H9 (cell line): ENCODE measurements at regions not wholly inside any gene's neighbourhood (a gene's known extent, or its start where the extent isn't known, plus 50 kb on each side); places are given as distances from the start of the nearest gene placed in this dataset.

Experiments used
- DNase-seq: peaks from one replicate; pipeline ENCODE4 v3.0.0-alpha.2; 2017
- H2AFZ ChIP-seq: one replicate; pipeline ENCODE4 v1.6.1; 2013; ENCODE audit warnings: mild to moderate bottlenecking, low read length, control low read depth, moderate library complexity
- H2AK5ac ChIP-seq: 2 replicates; pipeline ENCODE4 v1.6.1; 2013; ENCODE audit warnings: low read length, control low read depth, mixed read lengths; ENCODE audit not compliant: insufficient read length
- H2BK120ac ChIP-seq: one replicate; pipeline ENCODE4 v1.6.1; 2013; ENCODE audit warnings: low read depth, mild to moderate bottlenecking, low read length, control low read depth, inconsistent platforms; ENCODE audit not compliant: poor library complexity, severe bottlenecking
- H2BK12ac ChIP-seq: 2 replicates; pipeline ENCODE4 v1.6.1; 2013; ENCODE audit warnings: low read length, control low read depth, mixed read lengths, low read depth; ENCODE audit not compliant: insufficient read length
- H2BK15ac ChIP-seq: 2 replicates; pipeline ENCODE4 v1.6.1; 2013; ENCODE audit warnings: low read depth, low read length, control low read depth
- H2BK20ac ChIP-seq: one replicate; pipeline ENCODE4 v1.6.1; 2013; ENCODE audit warnings: low read depth, mild to moderate bottlenecking, low read length, control low read depth, inconsistent platforms; ENCODE audit not compliant: poor library complexity, severe bottlenecking
- H2BK5ac ChIP-seq: 2 replicates; pipeline ENCODE4 v1.6.1; 2013; ENCODE audit warnings: low read length, control low read depth, mixed read lengths; ENCODE audit not compliant: insufficient read length
- H3K14ac ChIP-seq: 2 replicates; pipeline ENCODE4 v1.6.1; 2013; ENCODE audit warnings: low read length, control low read depth; ENCODE audit not compliant: insufficient read depth
- H3K18ac ChIP-seq: 2 replicates; pipeline ENCODE4 v1.6.1; 2013; ENCODE audit warnings: low read depth, mild to moderate bottlenecking, mixed read lengths, low read length, control low read depth; ENCODE audit not compliant: insufficient read length
- H3K23ac ChIP-seq: 2 replicates; pipeline ENCODE4 v1.6.1; 2013; ENCODE audit warnings: low read length, control low read depth, mixed read lengths, low read depth; ENCODE audit not compliant: insufficient read length
- H3K23me2 ChIP-seq: 2 replicates; pipeline ENCODE4 v1.6.1; 2013; ENCODE audit warnings: low read depth, mild to moderate bottlenecking, mixed read lengths, low read length, control low read depth; ENCODE audit not compliant: insufficient read length, poor library complexity, severe bottlenecking
- H3K27ac ChIP-seq: 2 replicates; pipeline ENCODE4 v1.5.1; 2013; ENCODE audit warnings: low read length, control low read depth, mixed read lengths, low read depth; ENCODE audit not compliant: insufficient read length
- H3K27me3 ChIP-seq: 2 replicates; pipeline ENCODE4 v1.6.1; 2013; ENCODE audit warnings: low read length, control low read depth, inconsistent platforms; ENCODE audit not compliant: insufficient read depth
- H3K4ac ChIP-seq: 2 replicates; pipeline ENCODE4 v1.6.1; 2013; ENCODE audit warnings: low read depth, mild to moderate bottlenecking, control low read depth, inconsistent platforms, low read length, moderate library complexity
- H3K4me1 ChIP-seq: 2 replicates; pipeline ENCODE4 v1.6.1; 2013; ENCODE audit warnings: low read length, control low read depth, inconsistent platforms; ENCODE audit not compliant: insufficient read depth
- H3K4me2 ChIP-seq: 2 replicates; pipeline ENCODE4 v1.6.1; 2013; ENCODE audit warnings: low read length, control low read depth, mixed read lengths; ENCODE audit not compliant: insufficient read length, insufficient read depth
- H3K56ac ChIP-seq: 2 replicates; pipeline ENCODE4 v1.6.1; 2013; ENCODE audit warnings: low read depth, mild to moderate bottlenecking, mixed read lengths, low read length, control low read depth; ENCODE audit not compliant: insufficient read length
- H3K79me1 ChIP-seq: 2 replicates; pipeline ENCODE4 v1.6.1; 2013; ENCODE audit warnings: low read depth, mild to moderate bottlenecking, moderate library complexity, low read length, control low read depth, inconsistent platforms; ENCODE audit not compliant: insufficient read depth, poor library complexity, severe bottlenecking
- H3K79me2 ChIP-seq: 2 replicates; pipeline ENCODE4 v1.6.1; 2013; ENCODE audit warnings: low read length, control low read depth, inconsistent platforms; ENCODE audit not compliant: insufficient read depth
- H3K9ac ChIP-seq: 2 replicates; pipeline ENCODE4 v1.6.1; 2013; ENCODE audit warnings: low read length, control low read depth, mixed read lengths; ENCODE audit not compliant: insufficient read length; ENCODE audit errors: extremely low read depth
- H3K9me3 ChIP-seq: one replicate; pipeline ENCODE4 v1.6.1; 2013; ENCODE audit warnings: low read depth, low read length, inconsistent platforms; ENCODE audit not compliant: control insufficient read depth
- H3T11ph ChIP-seq: one replicate; pipeline ENCODE4 v1.6.1; 2013; ENCODE audit warnings: mild to moderate bottlenecking, low read length, control low read depth, inconsistent platforms
- H4K20me1 ChIP-seq: one replicate; pipeline ENCODE4 v1.6.1; 2013; ENCODE audit not compliant: control insufficient read depth, insufficient read length, insufficient read depth
- H4K5ac ChIP-seq: 2 replicates; pipeline ENCODE4 v1.6.1; 2013; ENCODE audit warnings: low read depth, mild to moderate bottlenecking, mixed read lengths, low read length, control low read depth; ENCODE audit not compliant: insufficient read length
- H4K8ac ChIP-seq: replicated peaks from 2 replicates; pipeline ENCODE4 v1.6.1; 2013; ENCODE audit warnings: low read length, control low read depth, mixed read lengths, low read depth; ENCODE audit not compliant: insufficient read length
- H4K91ac ChIP-seq: 2 replicates; pipeline ENCODE4 v1.6.1; 2013; ENCODE audit warnings: low read depth, mild to moderate bottlenecking, moderate library complexity, mixed read lengths, low read length, control low read depth; ENCODE audit not compliant: insufficient read length
- H3K27ac Mint-ChIP-seq, 3 experiments: 2 replicates in 2 of 3; 3 replicates in 1 of 3; pipeline ENCODE4 v1.8.0; 2020 to 2021; ENCODE audit warnings: mixed read lengths in 3 of 3, mild to moderate bottlenecking in 1 of 3, moderate library complexity in 1 of 3
- H3K27me3 Mint-ChIP-seq: 2 replicates; pipeline ENCODE4 v1.8.0; 2021; ENCODE audit warnings: low read depth, mild to moderate bottlenecking, moderate library complexity, mixed read lengths
- H3K36me3 Mint-ChIP-seq, 3 experiments: 2 replicates in 2 of 3; 3 replicates in 1 of 3; pipeline ENCODE4 v1.8.0; 2020 to 2021; ENCODE audit warnings: low read depth in 3 of 3, mixed read lengths in 3 of 3; ENCODE audit not compliant: insufficient read depth in 1 of 3
- H3K4me1 Mint-ChIP-seq, 2 experiments: 2 replicates each; pipeline ENCODE4 v1.8.0; 2020; ENCODE audit warnings: mixed read lengths in 2 of 2
- H3K4me3 Mint-ChIP-seq, 2 experiments: 2 replicates in 1 of 2; 3 replicates in 1 of 2; pipeline ENCODE4 v1.8.0; 2020 to 2021; ENCODE audit warnings: mild to moderate bottlenecking in 2 of 2, mixed read lengths in 2 of 2, moderate library complexity in 1 of 2
- H3K9me3 Mint-ChIP-seq, 2 experiments: 2 replicates in 1 of 2; 3 replicates in 1 of 2; pipeline ENCODE4 v1.8.0; 2020; ENCODE audit warnings: mild to moderate bottlenecking in 2 of 2, mixed read lengths in 2 of 2, moderate library complexity in 1 of 2
- CTCF ChIP-seq: fragments of 200-600 bp; sonication (generic); conservative IDR thresholded peaks from 3 replicates; pipeline ENCODE4 v1.8.0; 2021; ENCODE audit warnings: antibody characterized with exemption, mild to moderate bottlenecking
- WGBS: extraction: QIAGEN DNeasy Blood & Tissue Kit; methylation state at CpG from one replicate; pipeline ENCODE4 v1.1.7; 2013; ENCODE audit warnings: missing lambda C conversion rate, low lambda C conversion rate, mixed read lengths; ENCODE audit not compliant: insufficient read length; ENCODE audit errors: extremely low coverage; 5-methylcytosine and 5-hydroxymethylcytosine counted together

- Histone ChIP-seq H2BK120ac (no peak overlapping the region), H3K9ac (no peak overlapping the region), H4K8ac (no peak overlapping the region), H2AFZ (no peak overlapping the region), H4K20me1 (no peaks in the 10 kb centered on the region), H2BK15ac (no peak overlapping the region), H3K79me2 (no peaks in the 10 kb centered on the region; the same call in 1 of the 2 replicates), H2BK20ac (no peak overlapping the region), H3K4me1 (no peaks in the 10 kb centered on the region), H3T11ph (no peak overlapping the region), H3K23ac (no peak overlapping the region), H2BK5ac (no peak overlapping the region), H3K27ac (no peak overlapping the region), H3K18ac (no peak overlapping the region), H3K56ac (no peak overlapping the region), H2BK12ac (no peak overlapping the region), H3K79me1 (no peaks in the 10 kb centered on the region), H2AK5ac (no peak overlapping the region), H3K4ac (no peak overlapping the region), H4K5ac (no peak overlapping the region), H3K27me3 (no peaks in the 10 kb centered on the region), H3K14ac (no peak overlapping the region), H3K23me2 (no peaks in the 10 kb centered on the region), H3K9me3 (no peaks in the 10 kb centered on the region), H4K91ac (no peak overlapping the region), H3K4me2 (no peak overlapping the region)
- no peak for DNase-seq
- Mint-ChIP-seq H3K9me3 (no peaks in the 10 kb centered on the region; a peak in 1 of 5 replicates), H3K27ac (no peak overlapping the region), H3K4me1 (no peaks in the 10 kb centered on the region), H3K27me3 (no peaks in the 10 kb centered on the region), H3K4me3 (no peak overlapping the region), H3K36me3 (no peaks in the 10 kb centered on the region; a peak in 1 of 7 replicates)
- TF ChIP-seq CTCF: no peak
- no CpG with 5 or more reads among the region's 4 CpGs for WGBS
These were observed 1927.1 kb upstream of the PCDH7 start for GRCh38 chr4:28792917-28793597.
